ENCODE measurements at regions not wholly inside any gene's neighbourhood (a gene's known extent, or its start where the extent isn't known, plus 50 kb on each side); places are given as distances from the start of the nearest gene placed in this dataset.

DNA sequence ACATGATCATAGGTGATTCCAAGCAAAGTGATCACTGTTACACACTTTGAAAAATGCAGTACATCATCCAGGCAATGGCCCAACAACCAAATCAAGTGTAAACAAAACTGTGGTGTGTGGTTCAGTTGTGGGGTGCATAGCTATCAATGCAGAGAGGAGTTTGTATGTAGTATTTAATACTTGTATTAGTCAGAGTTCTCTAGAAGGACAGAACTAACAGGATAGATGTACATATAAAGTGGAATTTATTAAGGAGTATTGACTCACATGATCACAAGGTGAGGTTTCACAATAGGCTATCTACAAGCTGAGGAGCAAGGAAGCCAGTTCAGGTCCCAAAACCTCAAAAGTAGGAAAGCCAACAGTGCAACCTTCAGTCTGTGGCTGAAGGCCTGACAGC is 249.3 kb upstream of the HTR2A start:
- no peak for DNase-seq (ENCODE audit: low read depth)
- TF ChIP-seq, protein P1, sequence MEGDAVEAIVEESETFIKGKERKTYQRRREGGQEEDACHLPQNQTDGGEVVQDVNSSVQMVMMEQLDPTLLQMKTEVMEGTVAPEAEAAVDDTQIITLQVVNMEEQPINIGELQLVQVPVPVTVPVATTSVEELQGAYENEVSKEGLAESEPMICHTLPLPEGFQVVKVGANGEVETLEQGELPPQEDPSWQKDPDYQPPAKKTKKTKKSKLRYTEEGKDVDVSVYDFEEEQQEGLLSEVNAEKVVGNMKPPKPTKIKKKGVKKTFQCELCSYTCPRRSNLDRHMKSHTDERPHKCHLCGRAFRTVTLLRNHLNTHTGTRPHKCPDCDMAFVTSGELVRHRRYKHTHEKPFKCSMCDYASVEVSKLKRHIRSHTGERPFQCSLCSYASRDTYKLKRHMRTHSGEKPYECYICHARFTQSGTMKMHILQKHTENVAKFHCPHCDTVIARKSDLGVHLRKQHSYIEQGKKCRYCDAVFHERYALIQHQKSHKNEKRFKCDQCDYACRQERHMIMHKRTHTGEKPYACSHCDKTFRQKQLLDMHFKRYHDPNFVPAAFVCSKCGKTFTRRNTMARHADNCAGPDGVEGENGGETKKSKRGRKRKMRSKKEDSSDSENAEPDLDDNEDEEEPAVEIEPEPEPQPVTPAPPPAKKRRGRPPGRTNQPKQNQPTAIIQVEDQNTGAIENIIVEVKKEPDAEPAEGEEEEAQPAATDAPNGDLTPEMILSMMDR (IDR thresholded peaks at IDR 0.05; ENCODE audit: insufficient read depth, low read length, poor library complexity, severe bottlenecking) = no peak
- Histone ChIP-seq H3K4me3 (ENCODE audit: low read depth, low read length) (no peak overlapping the region), H3K36me3 (ENCODE audit: control insufficient read depth, insufficient read depth, low read length) (no peaks in the 10 kb centered on the region), H3K27me3 (ENCODE audit: control insufficient read depth, insufficient read depth, low read length) (no peaks in the 10 kb centered on the region)

GRCh38 chr13:47144782-47145181 is 247.9 kb upstream of the HTR2A start:
- Histone ChIP-seq H3K36me3 (ENCODE audit: control insufficient read depth, insufficient read depth, low read length) (no peaks in the 10 kb centered on the region), H3K27me3 (ENCODE audit: control insufficient read depth, insufficient read depth, low read length) (no peaks in the 10 kb centered on the region), H3K4me3 (ENCODE audit: low read depth, low read length) (no peak overlapping the region)
- DNase-seq (ENCODE audit: low read depth) = no peak
- TF ChIP-seq, protein P1 (IDR thresholded peaks at IDR 0.05; ENCODE audit: insufficient read depth, low read length, poor library complexity, severe bottlenecking) = no peak

DNA sequence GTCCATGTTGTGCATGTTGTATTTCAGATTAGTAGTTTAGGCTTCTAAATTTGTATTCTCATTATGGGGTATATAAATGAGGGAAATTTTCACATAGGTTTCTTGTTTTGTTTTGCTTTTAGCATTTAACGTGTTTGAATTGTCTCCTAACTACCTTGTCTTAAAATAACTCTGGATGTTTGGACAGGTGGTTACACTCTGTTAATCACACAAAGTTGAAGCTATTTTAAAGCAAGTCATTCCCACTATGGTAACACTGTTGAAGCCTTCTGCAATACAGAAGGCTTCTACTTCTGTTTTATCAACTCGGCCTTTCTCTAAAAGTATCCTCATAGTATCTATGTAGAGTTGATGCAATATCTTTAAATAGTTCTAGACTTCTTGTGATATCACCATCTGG is 245.3 kb upstream of the HTR2A start:
- Histone ChIP-seq H3K36me3 (ENCODE audit: control insufficient read depth, insufficient read depth, low read length) (no peaks in the 10 kb centered on the region), H3K4me3 (ENCODE audit: low read depth, low read length) (no peak overlapping the region), H3K27me3 (ENCODE audit: control insufficient read depth, insufficient read depth, low read length) (no peaks in the 10 kb centered on the region)
- DNase-seq (ENCODE audit: low read depth) = no peak
- TF ChIP-seq, protein P1 (IDR thresholded peaks at IDR 0.05; ENCODE audit: insufficient read depth, low read length, poor library complexity, severe bottlenecking) = no peak

DNA sequence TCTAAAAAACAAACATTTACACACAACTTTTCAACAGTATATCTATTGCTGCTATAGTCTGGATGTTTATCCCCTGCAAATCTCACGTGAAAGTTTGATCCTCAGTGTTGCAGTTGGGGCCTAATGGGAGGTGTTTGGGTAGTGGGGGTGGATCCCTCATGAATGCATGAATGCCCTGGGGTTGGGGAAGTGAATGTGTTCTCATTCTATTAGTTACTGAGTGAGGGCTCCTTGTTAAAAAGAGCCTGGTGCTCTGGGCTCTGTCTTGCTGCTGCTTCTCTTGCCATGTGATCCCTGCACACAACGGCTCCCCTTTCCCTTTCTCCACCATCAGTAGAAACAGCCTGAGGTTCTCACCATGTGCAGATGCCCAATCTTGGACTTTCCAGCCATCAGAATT is 242.7 kb upstream of the HTR2A start:
- no peak overlapping the region for H3K4me3 ChIP-seq (ENCODE audit: low read depth, low read length)
- DNase-seq (ENCODE audit: low read depth) = no peak
- no peaks in the 10 kb centered on the region for H3K27me3 ChIP-seq (ENCODE audit: control insufficient read depth, insufficient read depth, low read length)
- H3K36me3 ChIP-seq (ENCODE audit: control insufficient read depth, insufficient read depth, low read length) = no peaks in the 10 kb centered on the region
- TF ChIP-seq, protein P1 (IDR thresholded peaks at IDR 0.05; ENCODE audit: insufficient read depth, low read length, poor library complexity, severe bottlenecking) = no peak

GRCh38 chr13:47136504-47136941 is 239.7 kb upstream of the HTR2A start:
- DNase-seq (ENCODE audit: low read depth) = no peak
- Histone ChIP-seq H3K27me3 (ENCODE audit: control insufficient read depth, insufficient read depth, low read length) (no peaks in the 10 kb centered on the region), H3K4me3 (ENCODE audit: low read depth, low read length) (no peak overlapping the region), H3K36me3 (ENCODE audit: control insufficient read depth, insufficient read depth, low read length) (no peaks in the 10 kb centered on the region)
- TF ChIP-seq, protein P1 (IDR thresholded peaks at IDR 0.05; ENCODE audit: insufficient read depth, low read length, poor library complexity, severe bottlenecking) = no peak

DNA sequence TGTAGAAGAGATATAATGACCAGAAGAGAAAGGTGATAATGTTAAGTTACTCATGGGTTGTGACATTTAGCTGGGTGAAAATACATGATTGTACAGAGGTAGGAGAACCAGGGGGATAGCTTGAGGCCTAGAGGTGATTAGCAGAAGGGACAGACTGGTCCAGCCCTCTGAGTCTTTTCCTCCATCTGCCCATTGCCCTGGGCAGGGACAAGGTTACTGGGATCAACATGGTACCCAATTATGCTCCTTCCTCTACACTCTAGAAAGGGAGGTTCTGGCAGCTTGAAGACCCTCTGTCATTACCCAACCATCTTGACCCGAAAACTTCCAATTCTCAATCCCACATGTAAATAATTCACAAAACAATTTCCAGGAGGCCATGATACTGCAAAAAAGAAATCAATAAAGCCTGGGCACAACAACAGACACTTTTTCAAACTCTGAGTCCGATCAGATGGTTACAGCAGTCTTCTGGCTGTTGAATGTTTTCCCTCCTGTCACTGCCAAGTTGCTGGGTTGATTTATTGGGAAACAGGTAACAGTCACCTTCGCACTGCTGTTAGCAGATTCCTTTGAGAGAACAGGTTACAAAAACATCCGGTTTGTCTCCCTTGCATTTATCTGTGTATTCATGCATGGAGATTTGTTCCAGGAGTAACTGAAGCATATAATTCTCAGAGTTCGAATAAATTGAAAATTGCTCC is 239.1 kb upstream of the HTR2A start:
- H3K36me3 ChIP-seq (ENCODE audit: control insufficient read depth, insufficient read depth, low read length) = no peaks in the 10 kb centered on the region
- no peak for DNase-seq (ENCODE audit: low read depth)
- H3K27me3 ChIP-seq (ENCODE audit: control insufficient read depth, insufficient read depth, low read length) = no peaks in the 10 kb centered on the region
- H3K4me3 ChIP-seq (ENCODE audit: low read depth, low read length) = no peak overlapping the region
- TF ChIP-seq, protein P1 (IDR thresholded peaks at IDR 0.05; ENCODE audit: insufficient read depth, low read length, poor library complexity, severe bottlenecking) = no peak

Measured in kidney epithelial cell (primary cell).